ENCODE measurements at regions not wholly inside any gene's neighbourhood (a gene's known extent, or its start where the extent isn't known, plus 50 kb on each side); places are given as distances from the start of the nearest gene placed in this dataset.

DNA sequence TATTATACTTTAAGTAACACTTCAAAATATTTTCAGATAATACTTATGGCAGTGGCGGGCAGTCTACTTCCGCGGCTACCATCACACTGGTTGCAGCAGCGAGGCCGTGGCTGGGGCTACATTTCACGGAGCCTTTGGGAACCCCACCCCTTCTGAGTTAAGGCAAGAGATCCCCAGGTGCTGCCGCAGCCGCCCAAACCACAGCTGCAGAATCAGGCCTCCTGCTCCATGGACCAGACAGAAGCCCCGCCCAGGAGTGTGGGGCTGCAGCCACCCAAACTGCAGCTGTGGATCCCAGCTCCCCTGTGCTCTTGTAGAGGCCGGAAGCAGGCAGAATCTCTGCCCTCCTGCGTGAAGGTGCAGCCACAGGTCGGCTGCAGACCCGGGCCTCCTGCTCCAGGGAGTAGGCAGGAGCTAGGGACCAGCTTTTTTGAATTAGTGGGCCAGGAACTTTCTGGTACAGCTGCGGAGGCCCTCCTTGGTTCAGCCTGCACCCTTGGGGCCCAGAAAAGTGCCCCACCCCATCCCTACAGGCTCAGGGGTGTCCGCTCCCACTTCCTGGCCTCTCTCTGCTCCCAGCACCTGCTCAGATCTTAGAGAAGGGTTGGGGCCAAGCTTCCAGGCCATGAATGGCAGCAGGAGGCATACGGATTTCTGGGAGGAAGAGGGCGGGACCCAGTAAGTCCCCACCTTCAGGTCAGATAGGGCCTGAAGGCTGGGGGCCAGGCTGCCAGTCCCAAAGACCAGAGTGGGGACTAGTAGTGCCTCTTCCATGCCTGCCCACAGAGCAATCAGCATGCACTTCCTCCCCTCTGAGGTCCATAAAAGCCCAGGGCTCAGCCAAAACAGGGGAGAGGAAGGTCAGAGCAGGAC, 1188.8 kb upstream of the CADM2 start:
- Histone ChIP-seq H3K9me3 (no peaks in the 10 kb centered on the region), H3K4me1 (no peaks in the 10 kb centered on the region), H3K27me3 (no peaks in the 10 kb centered on the region), H3K4me3 (no peak overlapping the region), H3K36me3 (no peaks in the 10 kb centered on the region), H3K27ac (no peak overlapping the region)
- no peak for TF ChIP-seq CTCF (IDR thresholded peaks at IDR 0.05)
- peak in 1 of 3 donors; percentile 27 for DNase-seq

- TF ChIP-seq POLR2A (IDR thresholded peaks at IDR 0.05) (no peak), CTCF (IDR thresholded peaks at IDR 0.05) (no peak)
- no peaks in the 10 kb centered on the region for H3K9me3 ChIP-seq
- no peak overlapping the region for H3K27ac ChIP-seq
- H3K4me3 ChIP-seq = no peak overlapping the region
- no peaks in the 10 kb centered on the region for H3K36me3 ChIP-seq
- no peaks in the 10 kb centered on the region for H3K4me1 ChIP-seq
- no peaks in the 10 kb centered on the region for H3K27me3 ChIP-seq
- no peak for DNase-seq
These were observed 1188.0 kb upstream of the CADM2 start for GRCh38 chr3:83770664-83771402.

GRCh38 chr3:83802801-83803200, 1156.0 kb upstream of the CADM2 start:
- DNase-seq = no peak
- H3K4me1 ChIP-seq = no peaks in the 10 kb centered on the region
- H3K36me3 ChIP-seq = no peaks in the 10 kb centered on the region
- H3K27me3 ChIP-seq = no peaks in the 10 kb centered on the region
- H3K4me3 ChIP-seq = no peak overlapping the region
- no peak for TF ChIP-seq POLR2A (IDR thresholded peaks at IDR 0.05)
- no peak for TF ChIP-seq CTCF (IDR thresholded peaks at IDR 0.05)
- no peaks in the 10 kb centered on the region for H3K9me3 ChIP-seq
- H3K27ac ChIP-seq = no peak overlapping the region

DNA sequence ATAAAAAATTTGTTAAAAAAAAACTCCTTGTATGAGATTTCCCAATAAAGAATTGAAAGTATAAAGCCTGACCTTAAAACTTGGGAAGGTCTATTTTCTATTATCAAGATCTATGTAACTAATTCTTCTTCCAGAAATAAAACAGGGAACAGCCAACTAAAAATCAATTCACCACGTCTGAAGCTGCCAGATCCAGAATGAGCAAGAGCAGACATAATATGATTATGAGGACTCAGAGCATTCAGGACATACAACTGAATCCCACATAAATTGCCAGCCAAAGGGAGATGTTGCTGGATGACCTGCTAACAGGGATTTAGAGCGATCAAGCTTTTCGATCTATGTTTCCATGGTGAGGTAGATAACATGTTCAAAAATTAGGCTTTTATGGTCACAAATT, 1151.3 kb upstream of the CADM2 start:
- Histone ChIP-seq H3K9me3 (peaks cover 0 to 3% (median 0%) of the 10 kb centered on the region in 4 donors), H3K4me1 (no peaks in the 10 kb centered on the region), H3K27me3 (no peaks in the 10 kb centered on the region), H3K36me3 (no peaks in the 10 kb centered on the region), H3K4me3 (no peak overlapping the region), H3K27ac (no peak overlapping the region)
- DNase-seq = no peak
- TF ChIP-seq CTCF (IDR thresholded peaks at IDR 0.05) = no peak
- TF ChIP-seq POLR2A (IDR thresholded peaks at IDR 0.05) = no peak

GRCh38 chr3:83813176-83813575, 1145.6 kb upstream of the CADM2 start:
- Histone ChIP-seq H3K27ac (no peak overlapping the region), H3K4me1 (no peaks in the 10 kb centered on the region), H3K4me3 (no peak overlapping the region), H3K36me3 (no peaks in the 10 kb centered on the region), H3K27me3 (no peaks in the 10 kb centered on the region), H3K9me3 (peaks cover 0 to 8% (median 0%) of the 10 kb centered on the region in 4 donors)
- TF ChIP-seq CTCF (IDR thresholded peaks at IDR 0.05) = no peak
- TF ChIP-seq POLR2A (IDR thresholded peaks at IDR 0.05) = no peak
- no peak for DNase-seq
